ENCODE measurements at regions not wholly inside any gene's neighbourhood (a gene's known extent, or its start where the extent isn't known, plus 50 kb on each side); places are given as distances from the start of the nearest gene placed in this dataset.
"Not testable (repeated sequence)": the region's sequence is repeated elsewhere in the genome, so short reads cannot be mapped to it uniquely, and the experiment has no call there.

DNA sequence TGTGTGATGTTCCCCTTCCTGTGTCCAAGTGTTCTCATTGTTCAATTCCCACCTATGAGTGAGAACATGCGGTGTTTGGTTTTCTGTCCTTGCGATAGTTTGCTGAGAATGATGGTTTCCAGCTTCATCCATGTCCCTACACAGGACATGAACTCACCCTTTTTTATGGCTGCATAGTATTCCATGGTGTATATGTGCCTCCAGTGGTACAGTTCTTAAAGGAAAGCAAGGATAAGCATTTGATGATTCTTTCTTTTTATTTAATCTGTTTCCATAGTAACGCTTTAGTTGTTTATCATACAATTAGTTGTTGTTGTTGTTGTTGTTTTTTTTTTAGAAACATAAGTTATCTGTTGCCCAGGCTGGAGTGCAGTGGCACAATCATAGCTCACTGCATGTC lies 133.1 kb downstream of the TSEN15 start:
- not testable (repeated sequence) for DNase-seq

DNA sequence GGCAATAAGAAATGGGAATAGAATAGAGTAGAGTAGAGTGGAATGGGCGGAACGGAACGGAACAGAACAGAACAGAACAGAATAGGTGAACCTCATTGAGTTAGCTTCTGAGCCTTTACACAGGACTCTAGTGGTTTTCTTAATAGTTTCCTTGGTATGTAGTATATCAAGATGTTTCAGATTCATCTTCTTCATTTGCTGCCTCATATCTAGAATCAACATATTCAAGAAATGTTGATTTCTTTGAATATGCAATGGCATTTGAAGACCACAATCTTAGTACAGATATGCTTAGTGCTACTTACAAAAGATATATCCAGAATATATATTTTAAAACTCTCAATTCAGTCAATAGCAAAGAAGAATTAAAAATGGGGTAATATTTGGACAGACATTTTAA lies 133.8 kb downstream of the TSEN15 start:
- DNase-seq: no peak

DNA sequence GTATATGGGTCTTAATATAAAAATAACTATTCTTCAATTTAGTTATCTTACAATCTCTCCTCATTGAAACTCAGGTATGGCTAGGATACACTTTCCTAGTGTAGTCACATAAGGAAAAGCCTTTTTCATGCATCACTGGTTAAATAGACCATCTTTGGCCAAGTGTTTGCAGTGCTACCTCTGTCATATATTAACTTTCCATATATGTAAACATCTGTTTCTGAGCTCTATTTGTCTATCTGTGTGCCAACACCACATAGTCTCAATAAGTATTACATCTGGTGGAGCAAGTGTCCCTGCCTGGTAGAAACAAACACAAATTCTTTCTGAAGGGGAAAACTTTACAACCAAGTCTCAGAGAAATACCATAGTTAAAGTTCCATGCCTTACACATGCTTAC lies 134.6 kb downstream of the TSEN15 start:
- DNase-seq: no peak

DNA sequence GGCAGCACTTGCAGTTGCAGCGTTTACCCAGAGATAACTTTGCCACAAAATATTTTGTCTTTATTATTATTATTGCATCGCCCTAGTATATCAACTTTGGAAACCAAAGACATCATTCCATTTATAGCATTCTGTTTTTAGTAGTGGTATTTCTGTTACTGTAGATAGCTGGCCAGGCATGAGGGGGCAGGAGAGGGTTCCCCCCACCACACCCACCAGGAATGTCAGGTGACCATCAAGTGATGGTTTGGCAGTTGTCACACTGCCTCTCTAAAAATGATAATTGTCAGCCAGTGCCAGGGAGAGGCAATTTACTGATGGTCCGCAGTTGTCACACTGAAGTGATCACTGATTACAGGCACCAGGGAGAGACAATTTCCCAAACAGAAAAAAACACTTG lies 135.6 kb downstream of the TSEN15 start:
- no peak for DNase-seq

DNA sequence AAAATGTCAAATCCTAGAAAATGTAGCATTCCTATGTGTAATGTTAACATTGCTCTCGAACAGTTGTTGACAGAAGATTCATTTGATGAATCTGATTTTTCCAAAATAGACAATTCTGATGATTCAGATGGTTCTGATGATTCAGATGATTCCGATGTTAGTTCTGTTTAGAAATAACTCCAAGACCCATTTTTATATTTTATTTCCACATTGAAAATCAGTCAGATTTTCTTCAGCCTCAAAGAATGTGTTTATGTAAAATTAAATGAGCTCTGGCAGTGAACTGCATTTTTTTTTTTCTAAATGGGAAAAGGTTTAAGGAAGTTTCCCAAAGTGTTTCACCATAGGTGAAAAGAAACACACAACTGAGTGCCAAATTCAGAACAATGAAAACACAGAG lies 136.5 kb downstream of the TSEN15 start:
- DNase-seq: no peak

DNA sequence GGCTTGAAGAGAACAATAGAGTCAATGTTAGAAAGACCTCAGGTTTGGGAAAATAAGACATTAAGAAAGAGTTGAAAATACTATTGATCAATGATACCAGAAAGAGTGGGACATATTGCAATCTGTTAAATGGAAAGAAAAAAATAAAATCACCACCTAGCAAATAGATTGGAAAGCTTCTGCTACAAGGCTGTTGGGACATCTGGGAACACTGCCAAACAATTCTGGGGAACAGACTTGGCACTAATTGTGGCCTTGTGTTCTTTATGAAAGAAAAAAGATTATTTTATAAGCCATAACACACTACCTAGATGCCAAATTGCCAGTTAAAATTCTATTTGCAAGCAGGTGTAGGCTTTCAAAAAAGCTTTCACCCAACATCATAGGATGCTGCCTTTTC lies 137.8 kb downstream of the TSEN15 start:
- no peak for DNase-seq

DNA sequence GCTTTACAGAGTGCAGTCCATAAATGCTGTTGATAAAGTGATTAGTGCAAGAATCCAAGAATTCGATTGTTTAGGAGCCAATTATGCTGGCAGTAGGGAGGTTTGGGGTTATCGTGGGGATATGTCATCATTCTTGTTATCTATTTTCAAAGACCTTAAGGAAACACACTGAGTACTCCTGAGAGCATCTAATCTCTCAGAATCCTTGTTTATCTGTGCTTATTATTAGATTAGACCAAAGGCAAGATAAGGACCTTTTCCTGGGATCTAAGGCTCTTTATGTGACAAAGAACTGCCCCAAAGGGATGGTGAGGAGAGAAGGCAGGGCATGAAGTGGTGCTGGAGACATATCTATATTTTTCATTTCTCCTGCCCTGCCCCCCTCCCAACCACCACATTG lies 139.1 kb downstream of the TSEN15 start:
- DNase-seq: no peak

DNA sequence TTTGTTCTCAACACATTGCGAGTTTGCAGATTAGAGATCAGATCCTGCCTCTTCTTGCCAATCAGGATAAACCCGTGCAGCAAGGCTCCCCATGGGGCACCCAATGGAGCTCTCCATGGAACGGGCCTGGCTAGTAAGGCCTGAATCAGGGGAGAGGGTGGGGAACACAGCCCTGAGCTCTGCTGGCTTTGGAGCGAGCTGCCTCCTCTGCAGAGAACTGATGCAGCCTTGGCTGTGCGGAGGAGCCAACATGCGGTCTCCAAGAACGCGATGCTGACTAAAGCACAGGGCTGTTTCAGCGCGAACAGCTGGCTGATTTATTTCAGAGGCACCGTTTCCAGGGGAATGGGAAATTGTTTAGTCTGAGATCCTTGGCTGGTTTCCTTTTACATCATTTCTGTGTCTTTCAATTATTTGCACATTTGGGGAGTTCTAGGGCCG lies 139.7 kb downstream of the TSEN15 start:
- no peak for DNase-seq

DNA sequence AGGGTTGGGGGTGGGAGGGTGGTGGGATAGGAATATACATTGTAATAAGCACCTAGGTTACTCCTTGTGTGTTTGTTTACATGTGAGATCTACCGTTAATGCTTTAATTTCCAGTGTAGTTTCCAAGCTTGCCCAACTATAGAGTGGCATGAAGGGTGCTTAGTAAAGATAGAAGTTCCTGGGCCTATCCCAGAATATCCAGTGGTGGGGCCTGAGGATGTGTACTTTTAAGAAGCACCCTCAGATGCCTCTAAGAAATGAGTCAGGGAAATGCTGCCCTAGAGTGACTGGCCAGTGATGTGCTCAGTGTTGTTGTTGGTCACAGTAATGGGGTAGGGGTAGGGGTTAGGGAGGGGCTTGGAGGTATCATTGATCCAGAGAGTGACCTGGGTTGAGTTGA lies 141.3 kb downstream of the TSEN15 start:
- no peak for DNase-seq

DNA sequence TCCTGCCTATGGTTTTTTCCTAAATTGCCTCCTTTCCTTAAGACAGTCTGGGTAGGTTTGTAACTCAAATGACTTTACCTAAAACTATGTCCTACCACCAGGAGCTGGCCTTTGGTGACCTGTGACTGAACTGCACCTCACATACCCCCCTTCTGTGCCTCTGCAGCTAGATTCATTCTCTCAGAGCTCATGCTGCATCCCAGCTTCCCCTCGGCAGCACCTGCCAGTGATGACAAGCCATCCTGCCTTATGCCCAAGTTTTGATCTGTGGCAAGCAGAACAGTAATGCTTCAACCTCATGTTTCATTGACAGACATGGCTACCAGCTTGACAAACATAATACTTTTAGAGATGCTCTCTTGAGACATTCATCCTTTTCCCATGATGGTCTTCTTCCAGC lies 141.9 kb downstream of the TSEN15 start:
- DNase-seq: no peak

DNA sequence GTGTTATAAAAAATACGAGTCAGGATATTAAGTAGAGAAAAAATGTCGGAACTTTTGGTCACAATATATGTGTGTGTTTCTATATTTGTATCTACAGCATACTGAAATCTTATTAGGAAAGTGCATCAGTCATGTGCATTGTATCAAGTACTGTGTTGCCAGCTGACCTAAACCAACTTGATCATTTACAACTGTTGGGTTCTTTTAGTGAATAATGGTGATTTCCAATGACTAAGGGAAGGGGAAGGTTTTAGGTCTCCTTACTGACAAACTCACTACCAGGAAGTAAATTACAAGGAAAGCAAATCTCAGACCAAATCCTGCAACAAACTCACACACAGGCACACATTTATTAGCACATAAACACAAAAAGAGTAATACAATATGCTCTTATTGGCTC lies 142.7 kb downstream of the TSEN15 start:
- DNase-seq: no peak

DNA sequence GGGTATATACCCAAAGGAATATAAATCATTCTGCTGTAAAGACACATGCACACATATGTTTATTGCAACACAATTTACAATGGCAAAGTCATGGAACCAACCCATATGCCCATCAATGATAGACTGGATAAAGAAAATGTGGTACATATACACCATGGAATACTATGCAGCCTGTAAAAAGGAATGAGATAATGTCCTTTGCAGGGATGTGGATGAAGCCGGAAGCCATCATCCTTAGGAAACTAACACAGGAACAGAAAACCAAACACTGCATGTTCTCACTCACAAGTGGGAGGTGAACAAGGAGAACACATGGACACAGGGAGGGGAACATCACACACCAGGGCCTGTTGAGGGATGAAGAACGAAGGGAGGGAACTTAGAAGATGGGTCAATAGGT lies 144.2 kb downstream of the TSEN15 start:
- DNase-seq: not testable (repeated sequence)

DNA sequence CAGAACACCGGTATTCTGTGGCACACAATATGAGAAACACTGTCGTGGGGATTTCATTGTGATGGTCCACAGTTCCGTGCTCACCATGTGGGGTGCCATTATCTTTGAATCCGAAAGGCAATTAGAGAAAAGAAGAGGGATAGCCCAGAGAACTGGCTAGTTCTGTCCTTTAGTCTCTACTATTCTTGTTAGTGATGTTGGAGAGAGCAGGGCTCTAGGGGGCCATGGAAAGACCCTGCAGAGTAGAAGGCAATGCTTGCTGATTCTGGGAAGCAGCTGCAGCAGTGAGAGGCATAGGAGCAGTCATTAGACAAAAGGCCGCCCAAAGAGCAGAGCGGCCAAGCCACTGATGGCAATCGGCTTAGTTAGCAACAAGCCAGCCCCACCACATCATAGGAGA lies 146.3 kb downstream of the TSEN15 start:
- no peak for DNase-seq

DNA sequence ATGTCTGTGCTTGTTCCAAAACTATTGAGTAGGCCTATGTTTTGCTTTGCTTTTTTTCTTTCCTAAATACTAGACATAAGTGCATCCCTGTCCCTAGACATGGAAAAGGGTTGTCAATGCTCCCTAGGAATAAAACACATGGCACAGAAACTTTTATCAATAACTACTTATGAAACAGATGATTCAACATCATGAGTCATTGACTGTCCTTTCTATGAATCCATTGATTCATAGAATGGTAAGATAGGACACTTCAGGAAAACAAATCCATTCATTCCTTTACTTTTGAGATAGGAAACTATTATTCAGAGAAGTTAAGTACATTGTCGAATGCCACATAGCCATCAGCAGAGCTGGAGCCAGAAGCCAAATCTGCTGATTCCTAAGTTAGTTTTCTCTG lies 147.5 kb downstream of the TSEN15 start:
- DNase-seq: no peak

DNA sequence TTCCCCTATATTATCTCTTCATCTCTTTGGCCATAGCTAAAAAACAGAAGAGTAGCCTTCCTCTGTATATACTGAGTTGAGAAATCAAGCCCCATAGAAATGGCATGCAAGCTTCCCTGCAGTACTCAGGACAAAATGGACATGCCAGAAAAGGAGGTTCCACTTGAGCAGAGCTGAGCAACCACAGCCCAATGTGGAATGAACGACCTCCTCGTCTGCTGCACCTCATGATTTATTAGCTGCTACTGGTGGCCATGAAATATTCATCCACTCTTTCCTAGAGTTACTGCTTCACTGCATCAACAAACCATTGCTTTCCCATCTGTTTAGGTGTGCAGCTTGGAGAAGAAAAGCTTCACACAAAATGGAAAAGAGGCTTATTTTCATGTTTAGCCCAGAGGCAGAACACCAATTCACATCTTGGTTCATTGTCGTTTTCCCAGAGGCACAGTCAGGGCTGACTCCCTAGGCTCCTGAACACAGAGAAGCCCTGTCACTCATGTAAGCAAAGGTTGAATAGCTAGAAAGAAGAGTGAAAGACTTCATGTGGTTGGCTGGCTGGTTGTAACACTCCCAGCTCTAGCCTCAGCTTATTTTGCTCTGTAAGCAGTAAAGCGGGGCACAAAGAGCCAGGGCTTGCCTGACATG lies 148.0 kb downstream of the TSEN15 start:
- no peak for DNase-seq

DNA sequence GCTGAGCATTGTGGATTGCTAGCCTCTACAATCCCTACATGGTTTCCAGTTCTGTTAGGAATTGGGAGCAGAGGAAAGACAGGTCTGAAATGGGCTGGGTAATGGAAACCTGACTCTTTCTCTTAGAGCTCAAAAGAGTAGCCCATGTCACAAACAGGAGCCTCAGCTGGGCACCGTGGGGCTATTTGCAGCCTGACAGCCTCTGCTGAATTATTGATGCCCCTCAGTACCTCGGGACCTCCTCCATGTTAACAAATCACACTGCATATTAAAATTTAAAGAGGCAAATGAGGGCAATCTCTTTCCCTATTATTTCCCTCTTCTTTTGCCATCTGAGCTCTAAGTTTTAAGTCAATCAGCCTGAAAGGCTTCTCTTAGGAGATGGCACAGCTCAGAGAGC lies 157.1 kb downstream of the TSEN15 start:
- DNase-seq: no peak

DNA sequence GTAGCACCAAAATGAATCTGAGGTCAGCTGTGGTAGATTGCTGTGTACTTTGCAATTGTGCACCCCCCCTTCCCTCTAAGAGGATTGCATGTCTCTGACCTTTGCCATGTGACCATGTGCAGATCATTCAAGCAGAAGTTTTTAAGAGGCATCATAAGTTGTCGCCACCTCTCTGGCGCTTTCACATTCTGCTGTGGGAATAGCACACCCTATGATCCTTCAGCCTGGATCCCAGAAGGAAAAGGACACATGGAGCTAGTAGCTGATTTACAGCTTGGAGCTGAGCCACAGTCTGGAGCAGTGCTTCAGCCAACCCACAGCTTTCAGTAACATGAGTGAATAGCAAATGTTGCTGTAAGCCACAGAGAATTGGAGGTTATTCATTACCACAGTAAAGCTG lies 158.5 kb downstream of the TSEN15 start:
- DNase-seq: no peak

DNA sequence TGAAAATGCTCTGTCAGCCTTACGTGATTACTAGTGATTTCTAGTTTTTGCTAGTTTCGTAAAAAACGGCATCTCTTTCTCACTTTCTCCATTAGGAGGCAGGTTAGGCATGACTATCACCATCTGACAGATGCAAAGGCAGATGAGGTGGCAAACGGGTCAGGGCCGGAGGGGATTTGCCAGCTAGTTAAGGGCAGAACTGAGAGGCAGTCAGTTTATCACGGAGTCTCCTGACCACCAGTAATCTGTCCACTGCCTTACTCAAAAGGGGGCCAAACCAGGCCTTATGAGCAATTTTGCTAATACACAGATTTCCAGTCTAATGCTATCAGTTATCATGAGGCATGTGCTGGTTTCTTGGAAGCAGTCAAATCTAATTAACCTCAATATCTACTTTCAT lies 159.3 kb downstream of the TSEN15 start:
- DNase-seq: no peak

DNA sequence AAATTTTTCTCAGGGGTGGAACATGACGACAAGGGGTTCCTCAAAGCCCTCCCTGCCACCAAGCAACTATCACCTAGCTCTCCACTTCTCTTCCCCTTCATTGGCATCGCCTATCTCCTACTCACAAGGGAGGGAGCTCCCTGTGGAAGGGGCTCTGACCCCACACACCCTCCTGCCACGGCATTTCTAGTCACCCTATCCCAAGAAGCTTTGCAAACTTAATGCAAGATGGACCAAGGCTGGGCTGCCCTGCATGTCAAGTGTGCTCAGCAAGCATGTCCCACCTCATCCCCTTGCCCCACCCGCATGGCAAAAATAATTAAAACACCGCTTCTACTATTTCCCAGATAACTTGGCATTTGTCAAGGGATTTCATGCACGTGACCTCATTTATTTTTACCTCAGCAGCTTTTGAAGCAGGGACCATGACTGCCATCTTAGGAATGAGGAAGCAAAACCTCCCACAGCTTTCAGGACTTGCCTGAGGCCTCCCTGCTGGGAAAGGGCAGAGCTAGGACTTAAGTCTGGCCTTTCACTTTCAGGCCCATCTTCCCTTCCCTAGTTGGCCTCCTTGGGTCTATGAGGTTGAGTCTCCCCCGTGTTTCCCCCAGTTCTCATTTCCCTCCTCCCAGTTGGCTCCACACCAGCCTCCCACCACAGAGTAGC lies 161.3 kb downstream of the TSEN15 start:
- DNase-seq: no peak

DNA sequence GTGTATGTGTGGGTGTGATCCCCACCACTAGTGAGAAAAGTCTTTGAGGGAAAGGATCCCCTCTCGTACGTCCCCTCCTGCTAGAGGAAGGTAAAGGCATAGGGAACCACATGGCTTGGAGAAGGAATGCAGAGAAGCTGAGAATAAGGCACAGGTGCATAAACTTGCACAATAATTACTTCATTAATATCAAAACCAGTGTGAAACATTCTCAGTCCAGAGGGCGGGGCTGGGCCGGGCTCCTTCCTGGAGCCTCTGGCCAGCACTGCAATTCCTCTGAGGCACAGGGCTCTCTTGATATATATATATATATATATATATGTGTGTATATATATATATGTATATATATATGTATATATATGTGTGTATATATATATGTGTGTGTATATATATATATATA lies 162.6 kb downstream of the TSEN15 start:
- no peak for DNase-seq

DNA sequence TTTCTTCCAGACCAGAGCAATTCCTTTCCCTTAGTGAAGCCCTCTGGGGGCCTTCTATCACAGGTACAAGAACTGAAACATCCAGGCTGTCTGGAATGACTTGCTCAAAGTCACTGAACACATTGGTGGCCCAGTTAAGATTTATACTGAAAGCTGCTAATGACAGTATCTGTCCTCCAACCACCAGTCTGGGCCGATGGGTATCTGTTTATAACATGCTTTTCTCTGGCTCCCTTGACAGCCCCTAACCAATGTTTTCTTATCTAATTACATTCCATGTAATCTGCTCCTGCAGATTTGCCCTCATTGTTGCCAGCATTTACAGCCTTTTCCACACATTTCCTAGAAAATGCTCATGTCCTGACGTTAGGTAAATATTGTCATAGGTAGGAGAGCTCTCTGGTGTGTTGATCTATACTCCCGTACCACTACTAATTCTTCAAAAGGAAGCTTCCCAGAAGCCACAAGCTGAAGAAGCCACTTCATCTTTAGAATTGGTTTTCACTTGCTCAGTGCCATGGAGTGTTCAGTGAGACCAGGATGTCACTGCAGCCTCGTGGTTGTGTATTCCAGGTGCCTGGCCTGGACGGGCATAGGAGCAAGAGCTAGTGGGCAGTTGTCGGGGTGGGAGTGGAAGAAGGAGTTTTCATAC lies 163.9 kb downstream of the TSEN15 start:
- no peak for DNase-seq

DNA sequence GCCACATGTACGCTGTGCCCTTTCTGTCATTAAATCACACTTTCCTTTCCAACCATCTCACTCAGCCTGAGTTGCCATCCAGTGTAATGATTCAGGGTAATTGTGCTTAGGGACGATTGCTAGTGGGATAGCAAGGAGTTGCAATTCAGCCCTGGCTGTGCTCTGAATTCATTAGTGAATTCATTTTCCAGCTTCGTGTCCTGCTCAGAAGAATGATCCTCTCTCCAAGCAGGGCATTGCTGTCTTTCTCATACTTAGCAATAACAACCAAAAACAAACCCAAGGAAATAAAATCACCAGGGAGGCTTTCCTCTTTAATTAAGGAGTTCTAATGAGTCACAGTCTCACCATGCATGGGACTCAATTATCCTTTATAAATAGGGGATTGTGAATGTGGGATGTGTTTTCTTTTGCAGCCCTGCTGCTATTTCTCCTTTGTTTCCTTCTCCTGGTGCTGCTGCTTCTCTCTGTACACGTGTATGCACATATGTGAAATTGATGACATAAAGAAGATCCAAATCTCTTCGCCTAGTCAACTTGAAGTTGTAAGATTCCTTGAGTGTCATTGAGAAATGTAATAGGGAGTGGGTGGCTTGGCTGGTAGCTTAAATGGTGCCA lies 167.0 kb downstream of the TSEN15 start:
- DNase-seq: no peak

DNA sequence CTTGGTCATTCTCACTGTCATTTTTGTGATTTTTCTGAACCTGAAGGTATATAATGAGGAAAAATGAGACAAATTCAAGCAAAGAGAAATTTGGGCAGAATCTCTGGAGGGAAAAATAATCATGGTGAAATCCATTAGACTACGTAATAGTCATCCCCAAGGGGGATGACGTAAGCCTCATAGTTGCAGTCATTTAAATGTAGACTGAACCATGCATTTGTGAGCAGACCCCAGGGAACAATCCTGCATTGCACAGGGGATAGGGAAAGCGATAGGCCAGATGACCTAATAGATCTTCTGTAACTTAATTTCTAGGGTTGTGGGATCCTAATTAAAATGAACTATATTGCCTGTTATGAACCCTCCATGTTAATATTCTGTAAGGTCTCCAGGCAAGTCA lies 167.4 kb upstream of the C1orf21 start:
- DNase-seq: no peak

DNA sequence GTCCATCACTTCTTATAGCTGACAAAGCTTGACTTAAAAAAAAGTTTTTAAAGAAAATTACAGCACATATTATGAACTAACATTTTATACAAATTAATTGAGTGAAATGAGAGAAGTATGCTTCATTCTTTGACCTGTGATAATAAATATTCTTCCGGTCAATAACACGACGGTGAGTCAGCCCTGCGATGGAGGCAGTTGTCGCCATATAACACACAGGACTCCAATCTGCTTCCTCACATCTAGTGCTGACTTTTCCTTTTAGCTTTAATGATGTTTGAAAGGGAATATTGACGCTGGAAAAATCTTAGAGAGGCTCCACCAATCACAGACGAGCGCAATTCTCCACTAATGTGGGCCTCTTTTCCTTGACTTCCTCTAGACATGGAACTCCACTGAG lies 166.9 kb upstream of the C1orf21 start:
- DNase-seq: no peak

Measured in stimulated activated naive CD4-positive, alpha-beta T cell treated with Interleukin-2 at 50 U/mL for 16 hours (primary cell).